Gastrocnemius medialis (tissue), 4 donors: ENCODE measurements at regions not wholly inside any gene's neighbourhood (a gene's known extent, or its start where the extent isn't known, plus 50 kb on each side); places are given as distances from the start of the nearest gene placed in this dataset.

Source experiments
- CTCF ChIP-seq, 5 experiments: fragments of 450-650 bp in 3 of 5; fragments of 200-600 bp in 2 of 5; sonication (generic) in 2 of 5; IDR thresholded peaks in 4 of 5; conservative IDR thresholded peaks in 1 of 5; 1 replicate in 4 of 5; 2 replicates in 1 of 5; pipeline ENCODE4 v1.5.1; 2016 to 2019; ENCODE audit warnings: antibody characterized with exemption in 5 of 5, mild to moderate bottlenecking in 3 of 5, moderate library complexity in 3 of 5
- POLR2A ChIP-seq, 2 donors: fragments of 450-650 bp; IDR thresholded peaks; one replicate each; pipeline ENCODE4 v1.6.1; 2017; ENCODE audit warnings: antibody characterized with exemption in 2 of 2, mild to moderate bottlenecking in 2 of 2, moderate library complexity in 2 of 2

- TF ChIP-seq CTCF (IDR thresholded peaks at IDR 0.05 in 4 of 5, conservative IDR thresholded peaks at IDR 0.05 in 1 of 5): no peak
- TF ChIP-seq POLR2A (IDR thresholded peaks at IDR 0.05): no peak
Measured at GRCh38 chr10:21075880-21076279, 178.8 kb upstream of the NEBL start.
